SHP77 treated with DMSO at 0.1 percent for 48 hours (cell line): ENCODE measurements at regions not wholly inside any gene's neighbourhood (a gene's known extent, or its start where the extent isn't known, plus 50 kb on each side); places are given as distances from the start of the nearest gene placed in this dataset.
"Not testable (repeated sequence)": the region's sequence is repeated elsewhere in the genome, so short reads cannot be mapped to it uniquely, and the experiment has no call there.

Experiments
- DNase-seq: peaks from one replicate; lab custom pipeline; 2025; lab: John Stamatoyannopoulos, UW

DNA sequence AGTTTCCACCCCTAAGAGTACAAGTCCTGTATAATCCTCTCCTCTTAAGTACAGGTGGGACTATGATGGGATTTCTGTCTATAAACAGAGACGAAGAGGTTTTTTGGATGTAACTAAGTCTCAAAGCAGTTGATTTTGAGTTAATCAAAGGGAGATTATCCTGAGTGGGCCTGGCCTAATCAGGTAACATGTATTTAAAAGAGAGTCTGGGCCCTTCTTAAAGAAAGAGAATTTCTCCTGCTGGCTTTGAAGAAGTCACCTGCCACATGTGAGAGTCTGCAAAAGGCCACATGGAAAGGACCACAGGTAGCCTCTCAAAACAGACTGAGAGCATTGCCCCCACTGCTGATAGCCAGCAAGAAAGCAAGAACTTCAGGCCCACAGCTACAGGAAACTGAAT lies 142.3 kb downstream of the IRX5 start:
- no peak for DNase-seq

- DNase-seq = no peak
Measured at GRCh38 chr16:55073830-55074229, 143.2 kb downstream of the IRX5 start.

DNA sequence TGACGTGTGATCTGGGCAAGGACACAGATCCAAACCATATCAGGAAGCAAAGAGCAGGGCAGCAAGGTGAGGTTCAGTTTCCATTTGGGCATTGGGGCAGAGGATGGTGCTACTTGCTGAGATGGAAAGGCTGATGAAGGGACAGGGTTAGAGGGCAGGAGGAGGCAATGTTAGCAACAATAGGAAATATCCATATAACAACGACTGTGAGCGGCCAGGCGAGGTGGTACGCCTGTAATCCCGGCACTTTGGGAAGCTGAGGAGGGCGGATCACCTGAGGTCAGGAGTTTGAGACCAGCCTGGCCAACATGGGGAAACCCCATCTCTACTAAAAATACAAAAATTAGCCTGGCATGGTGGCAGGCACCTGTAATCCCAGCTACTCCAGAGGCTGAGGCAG lies 144.5 kb downstream of the IRX5 start:
- not testable (repeated sequence) for DNase-seq

- no peak for DNase-seq
Measured at GRCh38 chr16:55076053-55076452, 145.4 kb downstream of the IRX5 start.

- no peak for DNase-seq
Measured at GRCh38 chr16:55077266-55077665, 146.6 kb downstream of the IRX5 start.

GRCh38 chr16:55078153-55078552 lies 147.5 kb downstream of the IRX5 start:
- DNase-seq = no peak

DNA sequence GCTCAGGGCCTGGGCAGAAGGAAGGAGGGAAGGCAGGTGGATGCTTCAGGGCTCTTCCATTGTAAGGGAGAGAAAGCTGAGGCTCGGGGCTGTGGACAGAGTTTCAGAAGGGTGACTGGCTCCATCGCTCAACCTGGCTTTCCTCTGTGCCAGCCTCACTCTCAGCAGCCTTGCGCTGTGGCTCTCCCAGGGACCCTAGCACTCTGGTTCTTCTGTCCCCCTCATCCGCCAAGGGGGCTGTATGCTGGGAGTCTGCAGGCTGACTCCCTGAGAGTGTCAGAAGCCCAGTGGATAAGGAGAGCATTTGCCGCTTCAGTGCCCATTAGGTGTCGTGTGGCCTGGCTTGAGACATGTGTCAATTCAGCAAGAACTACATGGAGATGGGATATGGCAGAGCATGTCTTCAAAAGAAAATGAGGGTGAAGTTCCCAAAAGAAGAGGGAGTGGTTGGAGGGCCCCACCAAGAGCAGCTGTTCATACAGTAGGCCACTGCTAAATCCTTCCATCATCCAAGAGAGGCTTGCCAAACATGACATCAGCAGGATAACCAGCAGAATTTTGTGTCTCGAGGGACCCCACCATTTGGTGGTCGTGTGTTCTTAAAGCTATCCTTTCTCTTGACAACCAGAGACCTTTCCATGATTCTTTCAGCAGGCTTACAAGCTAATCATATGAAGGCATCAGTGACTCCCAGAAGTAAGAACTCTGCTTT lies 148.2 kb downstream of the IRX5 start:
- DNase-seq = no peak

GRCh38 chr16:55081622-55082590 lies 151.2 kb downstream of the IRX5 start:
- DNase-seq = no peak

- DNase-seq = no peak
Measured at GRCh38 chr16:55082591-55082976, 151.9 kb downstream of the IRX5 start.

DNA sequence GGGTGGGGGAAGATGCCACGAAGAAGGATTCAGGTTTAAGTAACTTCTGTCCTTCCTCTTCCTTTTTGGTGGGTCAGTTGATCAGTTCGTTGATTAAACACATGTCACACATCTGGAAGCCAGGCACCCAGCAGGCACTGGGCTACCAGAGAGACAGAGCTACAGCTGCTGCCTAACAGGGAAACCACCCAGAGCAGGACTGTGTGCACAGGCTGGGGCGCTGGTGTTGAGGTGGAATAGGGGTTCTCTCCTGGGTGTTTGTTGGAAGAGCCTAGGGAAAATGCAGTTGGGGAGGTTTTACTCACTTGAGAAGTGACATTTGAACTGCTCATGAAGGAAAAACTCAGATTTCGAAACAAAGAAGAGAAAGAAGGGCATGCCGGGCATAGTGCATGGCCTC lies 152.4 kb downstream of the IRX5 start:
- DNase-seq = no peak

GRCh38 chr16:55088098-55088497 lies 157.4 kb downstream of the IRX5 start:
- DNase-seq = no peak

- no peak for DNase-seq
Measured at GRCh38 chr16:55089600-55089999, 158.9 kb downstream of the IRX5 start.

- DNase-seq = no peak
Measured at GRCh38 chr16:55091213-55091870, 160.7 kb downstream of the IRX5 start.

GRCh38 chr16:55091871-55092230 lies 161.2 kb downstream of the IRX5 start:
- no peak for DNase-seq

GRCh38 chr16:55100100-55100499 lies 169.4 kb downstream of the IRX5 start:
- no peak for DNase-seq

DNA sequence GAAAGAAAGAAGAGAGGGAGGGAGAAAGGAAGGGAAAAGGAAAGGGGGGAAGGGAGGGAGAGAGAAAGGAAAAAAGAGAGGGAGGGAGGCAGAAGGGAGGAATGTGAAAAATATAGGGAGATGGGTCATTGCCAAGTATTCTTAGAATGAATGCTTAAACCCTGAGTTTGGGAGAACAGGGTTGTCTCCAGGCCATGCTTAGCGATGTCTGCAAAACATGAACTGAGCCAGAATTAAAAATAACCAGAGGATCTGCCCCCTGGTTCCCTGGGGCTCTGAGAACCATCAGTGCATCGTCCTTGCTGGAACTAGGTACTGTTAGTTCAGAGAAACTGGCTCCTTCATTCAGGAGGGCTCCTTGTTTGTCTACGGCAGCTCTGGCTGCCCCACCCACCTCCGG lies 170.4 kb downstream of the IRX5 start:
- DNase-seq = no peak

GRCh38 chr16:55102077-55102476 lies 171.4 kb downstream of the IRX5 start:
- no peak for DNase-seq

- DNase-seq = no peak
Measured at GRCh38 chr16:55102531-55102930, 171.9 kb downstream of the IRX5 start.

DNA sequence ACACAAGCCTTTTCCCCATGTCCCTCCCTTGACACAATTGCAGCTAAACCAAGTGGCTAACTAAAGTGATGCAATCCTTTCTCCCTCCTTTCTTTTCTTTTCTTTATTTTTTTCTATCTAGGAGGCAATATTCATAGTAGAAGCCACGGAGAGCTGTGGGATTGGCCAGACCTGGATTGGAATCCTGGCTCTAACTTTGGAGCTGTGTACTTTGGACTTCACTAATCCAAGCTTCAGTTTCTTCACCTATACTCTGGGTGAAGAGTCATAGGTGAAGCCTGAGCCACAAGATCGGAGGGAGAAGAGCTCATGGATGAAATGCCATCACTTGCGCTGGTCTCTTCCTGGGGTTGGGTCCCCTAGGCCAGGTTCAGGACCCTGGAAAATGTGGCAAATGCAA lies 177.2 kb downstream of the IRX5 start:
- no peak for DNase-seq

GRCh38 chr16:55113210-55113609 lies 182.5 kb downstream of the IRX5 start:
- no peak for DNase-seq

DNA sequence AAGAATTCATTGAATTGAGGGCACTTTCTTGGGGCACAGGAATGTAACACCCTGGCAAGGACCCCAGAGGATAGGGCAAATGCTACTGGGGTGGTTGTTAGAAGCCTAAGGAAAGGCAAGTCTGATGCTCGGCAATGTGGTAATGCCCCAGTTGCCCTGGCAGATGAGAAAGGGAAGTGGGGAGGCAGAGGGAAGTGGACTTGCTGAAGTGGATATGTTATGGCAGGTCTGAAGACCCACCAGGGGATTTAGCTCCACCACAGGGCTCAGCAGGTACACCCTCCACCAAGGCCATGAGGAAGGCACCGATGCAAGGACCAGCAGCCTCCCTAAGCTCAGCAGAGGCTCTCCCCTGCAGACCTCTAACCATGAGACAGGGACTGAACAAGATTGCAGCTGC lies 184.8 kb downstream of the IRX5 start:
- DNase-seq = no peak

- DNase-seq = no peak
Measured at GRCh38 chr16:55116165-55116920, 185.7 kb downstream of the IRX5 start.
